ENCODE measurements at regions not wholly inside any gene's neighbourhood (a gene's known extent, or its start where the extent isn't known, plus 50 kb on each side); places are given as distances from the start of the nearest gene placed in this dataset.

DNA sequence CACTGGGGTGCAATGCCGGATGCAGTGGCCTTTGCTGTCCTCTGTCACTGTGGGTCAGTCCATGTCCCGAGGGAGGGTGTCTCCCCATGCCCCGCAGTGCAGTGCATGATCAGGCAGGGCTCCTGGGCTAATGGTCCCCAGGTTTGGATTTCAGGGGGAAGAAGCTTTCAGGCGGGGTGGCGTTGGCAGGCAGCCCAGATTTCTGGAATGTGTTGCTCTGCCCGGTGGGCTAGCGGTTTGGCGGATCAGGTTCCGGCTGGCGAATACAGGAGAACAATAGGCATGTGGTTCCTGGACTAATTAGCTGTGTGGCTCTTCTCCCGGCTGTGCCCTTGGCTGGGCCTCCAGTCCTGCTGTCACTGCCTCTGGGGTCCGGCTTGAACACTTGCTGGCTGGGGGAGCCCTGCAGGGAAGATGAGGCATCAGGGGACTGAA is 141.3 kb downstream of the FGF9 start:
- in situ Hi-C loops (cut with MboI; ENCODE audit: low sequenced_read_pairs in 4 of 4): loop anchor here in 1 of 4 donors (25.0 kb wide), 1 partner anchor 100 kb away; no protein-coding TSS in a partner anchor
- TF ChIP-seq, protein P1, sequence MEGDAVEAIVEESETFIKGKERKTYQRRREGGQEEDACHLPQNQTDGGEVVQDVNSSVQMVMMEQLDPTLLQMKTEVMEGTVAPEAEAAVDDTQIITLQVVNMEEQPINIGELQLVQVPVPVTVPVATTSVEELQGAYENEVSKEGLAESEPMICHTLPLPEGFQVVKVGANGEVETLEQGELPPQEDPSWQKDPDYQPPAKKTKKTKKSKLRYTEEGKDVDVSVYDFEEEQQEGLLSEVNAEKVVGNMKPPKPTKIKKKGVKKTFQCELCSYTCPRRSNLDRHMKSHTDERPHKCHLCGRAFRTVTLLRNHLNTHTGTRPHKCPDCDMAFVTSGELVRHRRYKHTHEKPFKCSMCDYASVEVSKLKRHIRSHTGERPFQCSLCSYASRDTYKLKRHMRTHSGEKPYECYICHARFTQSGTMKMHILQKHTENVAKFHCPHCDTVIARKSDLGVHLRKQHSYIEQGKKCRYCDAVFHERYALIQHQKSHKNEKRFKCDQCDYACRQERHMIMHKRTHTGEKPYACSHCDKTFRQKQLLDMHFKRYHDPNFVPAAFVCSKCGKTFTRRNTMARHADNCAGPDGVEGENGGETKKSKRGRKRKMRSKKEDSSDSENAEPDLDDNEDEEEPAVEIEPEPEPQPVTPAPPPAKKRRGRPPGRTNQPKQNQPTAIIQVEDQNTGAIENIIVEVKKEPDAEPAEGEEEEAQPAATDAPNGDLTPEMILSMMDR (IDR thresholded peaks at IDR 0.05 in 4 of 5, conservative IDR thresholded peaks at IDR 0.05 in 1 of 5): no peak
- no peak for TF ChIP-seq POLR2A (IDR thresholded peaks at IDR 0.05)
- no peaks in the 10 kb centered on the region for H3K36me3 ChIP-seq
- H3K4me1 ChIP-seq: no peaks in the 10 kb centered on the region
- DNase-seq: no peak
- H3K27me3 ChIP-seq: no peaks in the 10 kb centered on the region
- H3K4me3 ChIP-seq: no peak overlapping the region
- no peak for ATAC-seq
- intact Hi-C loops (cut with DNase I; ENCODE audit: low total_unique reads): no loop called here
- H3K27ac ChIP-seq: no peak overlapping the region
- no peaks in the 10 kb centered on the region for H3K9me3 ChIP-seq

DNA sequence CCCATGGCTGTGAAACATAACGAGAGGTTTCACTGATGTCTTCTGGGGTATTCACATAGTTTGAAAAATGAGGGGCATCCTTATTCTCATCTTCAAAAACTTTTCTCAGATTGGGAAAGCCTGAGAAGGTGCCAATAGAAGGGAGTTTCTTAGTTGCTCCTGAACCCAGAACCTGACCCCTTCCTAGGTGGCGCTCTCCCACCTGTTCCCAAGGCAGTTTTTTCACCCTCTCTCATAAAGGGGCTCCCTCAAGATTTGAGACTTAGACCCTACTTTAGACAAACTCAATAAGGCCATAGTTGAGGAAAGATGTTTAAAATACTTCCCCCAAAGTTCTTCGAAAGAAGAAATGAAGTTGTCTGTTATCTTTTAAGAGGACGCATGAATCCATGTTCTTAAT is 142.2 kb downstream of the FGF9 start:
- Histone ChIP-seq H3K9me3 (no peaks in the 10 kb centered on the region), H3K4me3 (no peak overlapping the region), H3K4me1 (no peaks in the 10 kb centered on the region), H3K27ac (no peak overlapping the region), H3K36me3 (no peaks in the 10 kb centered on the region), H3K27me3 (no peaks in the 10 kb centered on the region)
- intact Hi-C loops (cut with DNase I; ENCODE audit: low total_unique reads): no loop called here
- no peak for TF ChIP-seq POLR2A (IDR thresholded peaks at IDR 0.05)
- TF ChIP-seq, protein P1 (IDR thresholded peaks at IDR 0.05 in 4 of 5, conservative IDR thresholded peaks at IDR 0.05 in 1 of 5): no peak
- ATAC-seq: no peak
- DNase-seq: no peak
- in situ Hi-C loops (cut with MboI; ENCODE audit: low sequenced_read_pairs in 4 of 4): loop anchor here in 1 of 4 donors (25.0 kb wide), 1 partner anchor 101 kb away; no protein-coding TSS in a partner anchor

DNA sequence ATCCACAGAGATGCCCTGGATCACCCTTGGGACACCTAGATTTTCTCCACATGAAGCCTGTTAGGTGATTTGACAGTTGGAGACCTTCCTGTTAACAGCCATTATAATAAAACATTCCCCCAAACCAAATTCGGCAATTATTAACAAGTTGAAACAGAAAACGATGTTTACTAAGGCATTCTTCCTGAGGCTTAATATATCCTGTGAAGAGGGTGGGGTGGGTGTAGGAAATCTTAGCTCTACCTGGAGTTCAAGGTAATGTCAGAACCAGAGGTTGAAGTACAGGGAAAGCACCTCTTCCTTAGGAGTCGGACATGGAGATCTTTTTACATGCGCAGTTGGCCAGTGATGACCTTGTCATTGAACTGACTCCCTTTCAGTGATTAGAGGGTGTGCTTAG is 143.0 kb downstream of the FGF9 start:
- ATAC-seq (no peak), DNase-seq (no peak)
- intact Hi-C loops (cut with DNase I; ENCODE audit: low total_unique reads): no loop called here
- in situ Hi-C loops (cut with MboI; ENCODE audit: low sequenced_read_pairs in 4 of 4): loop anchor here in 1 of 4 donors (25.0 kb wide), 1 partner anchor 102 kb away; no protein-coding TSS in a partner anchor
- no peaks in the 10 kb centered on the region for H3K4me1 ChIP-seq
- TF ChIP-seq, protein P1 (IDR thresholded peaks at IDR 0.05 in 4 of 5, conservative IDR thresholded peaks at IDR 0.05 in 1 of 5): no peak
- TF ChIP-seq POLR2A (IDR thresholded peaks at IDR 0.05): no peak
- H3K9me3 ChIP-seq: no peaks in the 10 kb centered on the region
- no peaks in the 10 kb centered on the region for H3K27me3 ChIP-seq
- no peaks in the 10 kb centered on the region for H3K36me3 ChIP-seq
- no peak overlapping the region for H3K4me3 ChIP-seq
- H3K27ac ChIP-seq: no peak overlapping the region

DNA sequence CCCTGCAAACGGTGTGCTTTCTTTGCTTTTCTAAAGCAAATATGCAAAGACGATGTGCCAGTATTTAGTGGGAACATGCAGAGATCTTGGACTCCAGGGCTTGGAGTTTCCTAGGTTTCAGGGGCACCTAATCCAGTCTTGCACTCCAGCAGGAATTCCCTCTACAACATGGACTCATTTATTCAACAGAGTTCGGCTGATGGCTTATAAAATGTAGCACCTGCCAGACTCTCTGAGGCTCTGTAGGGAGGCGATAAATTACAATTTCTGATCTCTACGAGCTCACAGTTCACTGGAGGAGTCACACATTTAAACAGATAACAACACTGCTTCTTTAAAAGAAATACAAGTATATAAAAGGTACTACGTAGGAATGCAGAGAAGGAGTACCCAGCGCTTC is 143.7 kb downstream of the FGF9 start:
- TF ChIP-seq, protein P1 (IDR thresholded peaks at IDR 0.05 in 4 of 5, conservative IDR thresholded peaks at IDR 0.05 in 1 of 5): no peak
- TF ChIP-seq POLR2A (IDR thresholded peaks at IDR 0.05): no peak
- no peak overlapping the region for H3K4me3 ChIP-seq
- ATAC-seq (no peak), DNase-seq (no peak)
- intact Hi-C loops (cut with DNase I; ENCODE audit: low total_unique reads) (no loop called here), in situ Hi-C loops (cut with MboI; ENCODE audit: low sequenced_read_pairs in 4 of 4) (loop anchor here in 1 of 4 donors (25.0 kb wide), 1 partner anchor 102 kb away; no protein-coding TSS in a partner anchor)
- no peak overlapping the region for H3K27ac ChIP-seq
- H3K4me1 ChIP-seq: no peaks in the 10 kb centered on the region
- no peaks in the 10 kb centered on the region for H3K27me3 ChIP-seq
- H3K36me3 ChIP-seq: no peaks in the 10 kb centered on the region
- no peaks in the 10 kb centered on the region for H3K9me3 ChIP-seq

DNA sequence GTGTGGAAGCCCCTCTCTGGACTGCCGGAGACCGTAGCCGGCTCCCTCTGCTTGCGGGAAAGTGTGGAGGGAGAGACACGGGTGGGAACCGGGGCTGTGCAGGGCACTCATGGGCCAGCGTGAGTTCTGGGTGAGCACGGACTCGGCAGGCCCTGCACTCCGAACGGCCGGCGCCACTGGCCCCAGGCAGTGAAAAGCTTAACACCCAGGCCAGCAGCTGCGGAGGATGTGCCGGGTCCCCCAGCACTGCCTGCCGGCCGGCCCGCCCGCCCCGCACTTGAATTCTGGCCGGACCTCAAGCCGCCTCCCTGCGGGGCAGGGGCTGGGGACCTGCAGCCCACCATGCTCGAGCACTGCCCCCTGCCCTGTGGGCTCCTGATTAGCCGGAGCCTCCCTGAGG is 147.0 kb downstream of the FGF9 start:
- no peak overlapping the region for H3K27ac ChIP-seq
- no peak for ATAC-seq
- TF ChIP-seq POLR2A (IDR thresholded peaks at IDR 0.05): no peak
- TF ChIP-seq, protein P1 (IDR thresholded peaks at IDR 0.05 in 4 of 5, conservative IDR thresholded peaks at IDR 0.05 in 1 of 5): no peak

More for the DNA sequence above, 147.0 kb downstream of the FGF9 start:
- Histone ChIP-seq H3K27me3 (no peaks in the 10 kb centered on the region), H3K36me3 (no peaks in the 10 kb centered on the region), H3K4me3 (no peak overlapping the region), H3K9me3 (no peaks in the 10 kb centered on the region), H3K4me1 (no peaks in the 10 kb centered on the region)
- intact Hi-C loops (cut with DNase I; ENCODE audit: low total_unique reads): no loop called here
- no peak for DNase-seq
- in situ Hi-C loops (cut with MboI; ENCODE audit: low sequenced_read_pairs in 4 of 4): loop anchor here in 1 of 4 donors (25.0 kb wide), 1 partner anchor 106 kb away; no protein-coding TSS in a partner anchor

All from gastrocnemius medialis (tissue), 4 donors.